SH-SY5Y (cell line): ENCODE measurements at regions not wholly inside any gene's neighbourhood (a gene's known extent, or its start where the extent isn't known, plus 50 kb on each side); places are given as distances from the start of the nearest gene placed in this dataset.

ENCODE experiments used
- GATA2 ChIP-seq: IDR thresholded peaks from 2 replicates; pipeline ENCODE4 v1.6.1; 2011; ENCODE audit warnings: mild to moderate bottlenecking, low read depth, low read length
- GATA3 ChIP-seq: IDR thresholded peaks from 2 replicates; pipeline ENCODE4 v1.6.1; 2011; ENCODE audit warnings: low read depth, mild to moderate bottlenecking, low read length, moderate library complexity

- TF ChIP-seq GATA3 (no peak), GATA2 (no peak)
Measured at GRCh38 chr10:90318659-90319058, 539.2 kb downstream of the HTR7 start.

GRCh38 chr10:90319188-90319914 is 538.5 kb downstream of the HTR7 start:
- no peak for TF ChIP-seq GATA2

GRCh38 chr10:90321132-90321816 is 536.6 kb downstream of the HTR7 start:
- no peak for TF ChIP-seq GATA3
- no peak for TF ChIP-seq GATA2

GRCh38 chr10:90326498-90327267 is 531.2 kb downstream of the HTR7 start:
- TF ChIP-seq GATA2 (no peak), GATA3 (no peak)

GRCh38 chr10:90327611-90328010 is 530.2 kb downstream of the HTR7 start:
- no peak for TF ChIP-seq GATA3
- no peak for TF ChIP-seq GATA2

GRCh38 chr10:90328459-90328858 is 529.4 kb downstream of the HTR7 start:
- TF ChIP-seq GATA2 = no peak

GRCh38 chr10:90328896-90329295 is 528.9 kb downstream of the HTR7 start:
- no peak for TF ChIP-seq GATA3
- TF ChIP-seq GATA2 = no peak

GRCh38 chr10:90337316-90337715 is 520.5 kb downstream of the HTR7 start:
- TF ChIP-seq GATA3 (no peak), GATA2 (no peak)

GRCh38 chr10:90342480-90342879 is 515.4 kb downstream of the HTR7 start:
- TF ChIP-seq GATA2 (no peak), GATA3 (no peak)

GRCh38 chr10:90344226-90344625 is 513.6 kb downstream of the HTR7 start:
- no peak for TF ChIP-seq GATA3
- TF ChIP-seq GATA2 = no peak

- TF ChIP-seq GATA2 (no peak), GATA3 (no peak)
Measured at GRCh38 chr10:90347239-90347638, 510.6 kb downstream of the HTR7 start.

- TF ChIP-seq GATA2 (no peak), GATA3 (no peak)
Measured at GRCh38 chr10:90350122-90350521, 507.7 kb downstream of the HTR7 start.

- TF ChIP-seq GATA2 = no peak
- TF ChIP-seq GATA3 = no peak
Measured at GRCh38 chr10:90352288-90352687, 505.6 kb downstream of the HTR7 start.

GRCh38 chr10:90354914-90355313 is 502.9 kb downstream of the HTR7 start:
- TF ChIP-seq GATA3 = no peak
- TF ChIP-seq GATA2 = no peak
